ENCODE measurements at regions not wholly inside any gene's neighbourhood (a gene's known extent, or its start where the extent isn't known, plus 50 kb on each side); places are given as distances from the start of the nearest gene placed in this dataset.
A peak's percentile ranks its signal among the peaks of the same experiment; 100 is the strongest.

GRCh38 chr9:87305151-87305550 is 192.5 kb upstream of the DAPK1 start:
- Histone ChIP-seq H3K27ac (peak overlapping the region in 1 of 10 donors; percentile 14), H3K9me3 (no peaks in the 10 kb centered on the region), H3K27me3 (peaks cover 0 to 5% (median 0%) of the 10 kb centered on the region in 7 donors), H3K4me3 (no peak overlapping the region), H3K36me3 (no peaks in the 10 kb centered on the region), H3K4me1 (peaks cover 0 to 4% (median 0%) of the 10 kb centered on the region in 9 donors)
- 50 to 51% methylated on average over 7 of the region's 7 CpGs for WGBS, 2 donors
- intact Hi-C loops (cut with DNase I): no loop called here
- no peak for TF ChIP-seq CTCF (IDR thresholded peaks at IDR 0.05)
- ATAC-seq (peak in 1 of 8 donors; percentile 42), DNase-seq (no peak)

- intact Hi-C loops (cut with DNase I): no loop called here
- Histone ChIP-seq H3K9me3 (no peaks in the 10 kb centered on the region), H3K27ac (no peak overlapping the region), H3K4me3 (no peak overlapping the region), H3K27me3 (peaks cover 0 to 5% (median 0%) of the 10 kb centered on the region in 7 donors), H3K4me1 (peaks cover 0 to 4% (median 0%) of the 10 kb centered on the region in 9 donors), H3K36me3 (no peaks in the 10 kb centered on the region)
- WGBS, 2 donors: 64 to 78% methylated on average over 3 of the region's 3 CpGs
- DNase-seq: no peak
- no peak for ATAC-seq
- no peak for TF ChIP-seq CTCF (IDR thresholded peaks at IDR 0.05)
Measured at GRCh38 chr9:87306006-87306405, 191.7 kb upstream of the DAPK1 start.

- 83 to 93% methylated on average over 5 of the region's 5 CpGs for WGBS, 2 donors
- no peak for TF ChIP-seq CTCF (IDR thresholded peaks at IDR 0.05)
- Histone ChIP-seq H3K4me1 (peaks cover 0 to 4% (median 0%) of the 10 kb centered on the region in 9 donors), H3K36me3 (no peaks in the 10 kb centered on the region), H3K9me3 (peaks cover 0 to 7% (median 0%) of the 10 kb centered on the region in 11 donors), H3K27me3 (peaks cover 0 to 5% (median 0%) of the 10 kb centered on the region in 7 donors), H3K4me3 (no peak overlapping the region), H3K27ac (no peak overlapping the region)
- DNase-seq (no peak), ATAC-seq (no peak)
- intact Hi-C loops (cut with DNase I): no loop called here
Measured at GRCh38 chr9:87307848-87308247, 189.8 kb upstream of the DAPK1 start.

GRCh38 chr9:87309236-87309635 is 188.4 kb upstream of the DAPK1 start:
- intact Hi-C loops (cut with DNase I): no loop called here
- WGBS, 2 donors: 53 to 60% methylated on average over 6 of the region's 6 CpGs
- H3K9me3 ChIP-seq: peaks cover 0 to 12% (median 0%) of the 10 kb centered on the region in 11 donors
- TF ChIP-seq CTCF (IDR thresholded peaks at IDR 0.05): no peak
- H3K4me1 ChIP-seq: peaks cover 0 to 4% (median 0%) of the 10 kb centered on the region in 9 donors
- H3K27me3 ChIP-seq: peaks cover 0 to 5% (median 0%) of the 10 kb centered on the region in 7 donors
- ATAC-seq (no peak), DNase-seq (no peak)
- H3K27ac ChIP-seq: no peak overlapping the region
- no peaks in the 10 kb centered on the region for H3K36me3 ChIP-seq
- no peak overlapping the region for H3K4me3 ChIP-seq
